ENCODE measurements at regions not wholly inside any gene's neighbourhood (a gene's known extent, or its start where the extent isn't known, plus 50 kb on each side); places are given as distances from the start of the nearest gene placed in this dataset.

- TF ChIP-seq CTCF (IDR thresholded peaks at IDR 0.05): no peak
- no peak for TF ChIP-seq POLR2A (IDR thresholded peaks at IDR 0.05)
These were observed 499.2 kb downstream of the SETD4 start for GRCh38 chr21:35561116-35561515.

Measured in adrenal gland (tissue), 5 donors.